ENCODE measurements at regions not wholly inside any gene's neighbourhood (a gene's known extent, or its start where the extent isn't known, plus 50 kb on each side); places are given as distances from the start of the nearest gene placed in this dataset.

DNA sequence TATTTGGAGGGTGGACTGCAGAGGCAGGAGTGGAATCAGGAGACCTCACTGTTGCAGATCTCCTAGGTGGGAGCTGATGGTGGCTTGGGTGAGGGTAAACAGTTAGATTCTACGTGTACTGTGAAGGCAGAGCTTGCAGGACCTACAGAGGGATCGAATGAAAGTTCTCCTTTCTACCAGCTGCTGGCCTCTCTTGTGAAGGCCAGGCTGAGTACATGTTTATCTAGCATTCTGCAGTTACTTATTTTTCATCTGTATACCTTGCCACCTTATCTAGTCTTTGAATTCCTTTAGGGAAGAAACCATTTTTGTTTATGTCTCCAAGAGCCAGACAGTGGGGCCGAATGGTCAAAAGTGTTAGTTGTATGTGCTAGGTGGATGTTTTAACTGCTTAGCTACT, 57.6 kb downstream of the PTTG1 start:
- Histone ChIP-seq H3K27ac (ENCODE audit: poor library complexity, severe bottlenecking) (no peak overlapping the region), H3K9me3 (ENCODE audit: severe bottlenecking) (no peaks in the 10 kb centered on the region), H3K27me3 (ENCODE audit: insufficient read depth, poor library complexity, severe bottlenecking) (no peaks in the 10 kb centered on the region), H3K36me3 (ENCODE audit: low read depth) (no peaks in the 10 kb centered on the region), H3K4me3 (ENCODE audit: severe bottlenecking) (no peak overlapping the region), H3K4me1 (ENCODE audit: insufficient read depth, poor library complexity, severe bottlenecking) (no peaks in the 10 kb centered on the region)
- ATAC-seq (ENCODE audit: low read depth) = no peak
- TF ChIP-seq, protein P1, sequence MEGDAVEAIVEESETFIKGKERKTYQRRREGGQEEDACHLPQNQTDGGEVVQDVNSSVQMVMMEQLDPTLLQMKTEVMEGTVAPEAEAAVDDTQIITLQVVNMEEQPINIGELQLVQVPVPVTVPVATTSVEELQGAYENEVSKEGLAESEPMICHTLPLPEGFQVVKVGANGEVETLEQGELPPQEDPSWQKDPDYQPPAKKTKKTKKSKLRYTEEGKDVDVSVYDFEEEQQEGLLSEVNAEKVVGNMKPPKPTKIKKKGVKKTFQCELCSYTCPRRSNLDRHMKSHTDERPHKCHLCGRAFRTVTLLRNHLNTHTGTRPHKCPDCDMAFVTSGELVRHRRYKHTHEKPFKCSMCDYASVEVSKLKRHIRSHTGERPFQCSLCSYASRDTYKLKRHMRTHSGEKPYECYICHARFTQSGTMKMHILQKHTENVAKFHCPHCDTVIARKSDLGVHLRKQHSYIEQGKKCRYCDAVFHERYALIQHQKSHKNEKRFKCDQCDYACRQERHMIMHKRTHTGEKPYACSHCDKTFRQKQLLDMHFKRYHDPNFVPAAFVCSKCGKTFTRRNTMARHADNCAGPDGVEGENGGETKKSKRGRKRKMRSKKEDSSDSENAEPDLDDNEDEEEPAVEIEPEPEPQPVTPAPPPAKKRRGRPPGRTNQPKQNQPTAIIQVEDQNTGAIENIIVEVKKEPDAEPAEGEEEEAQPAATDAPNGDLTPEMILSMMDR (IDR thresholded peaks at IDR 0.05; ENCODE audit: poor library complexity, severe bottlenecking) = no peak
- DNase-seq (ENCODE audit: low spot score) = no peak

DNA sequence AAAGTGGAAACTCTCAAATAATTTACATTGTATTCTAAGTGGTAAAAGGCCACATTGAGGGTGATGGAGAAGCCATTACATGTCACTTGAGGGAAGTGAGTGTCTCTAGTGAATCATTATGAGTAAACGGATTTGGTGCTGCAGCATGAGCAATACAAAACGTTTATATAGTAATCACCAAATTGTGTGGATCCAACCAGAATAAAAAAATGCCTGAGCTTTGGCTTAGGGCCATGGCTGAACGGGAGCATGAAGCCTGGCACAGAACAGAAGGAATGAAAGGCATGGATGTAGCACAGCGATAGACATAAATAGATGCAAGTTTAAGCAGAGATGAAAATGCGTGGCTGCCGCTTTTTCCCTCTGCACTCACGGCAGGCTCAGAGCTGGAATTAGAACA, 58.3 kb downstream of the PTTG1 start:
- ATAC-seq (ENCODE audit: low read depth) (peak; percentile 63; the same call in 2 of the 3 replicates), DNase-seq (ENCODE audit: low spot score) (no peak)
- Histone ChIP-seq H3K27me3 (ENCODE audit: insufficient read depth, poor library complexity, severe bottlenecking) (no peaks in the 10 kb centered on the region), H3K9me3 (ENCODE audit: severe bottlenecking) (no peaks in the 10 kb centered on the region), H3K4me1 (ENCODE audit: insufficient read depth, poor library complexity, severe bottlenecking) (no peaks in the 10 kb centered on the region), H3K36me3 (ENCODE audit: low read depth) (no peaks in the 10 kb centered on the region), H3K4me3 (ENCODE audit: severe bottlenecking) (no peak overlapping the region), H3K27ac (ENCODE audit: poor library complexity, severe bottlenecking) (no peak overlapping the region)
- TF ChIP-seq, protein P1 (IDR thresholded peaks at IDR 0.05; ENCODE audit: poor library complexity, severe bottlenecking) = no peak

- Histone ChIP-seq H3K36me3 (ENCODE audit: low read depth) (no peaks in the 10 kb centered on the region), H3K9me3 (ENCODE audit: severe bottlenecking) (no peaks in the 10 kb centered on the region), H3K27me3 (ENCODE audit: insufficient read depth, poor library complexity, severe bottlenecking) (no peaks in the 10 kb centered on the region), H3K4me1 (ENCODE audit: insufficient read depth, poor library complexity, severe bottlenecking) (no peaks in the 10 kb centered on the region), H3K27ac (ENCODE audit: poor library complexity, severe bottlenecking) (no peak overlapping the region), H3K4me3 (ENCODE audit: severe bottlenecking) (no peak overlapping the region)
- no peak for ATAC-seq (ENCODE audit: low read depth)
- no peak for DNase-seq (ENCODE audit: low spot score)
- TF ChIP-seq, protein P1 (IDR thresholded peaks at IDR 0.05; ENCODE audit: poor library complexity, severe bottlenecking) = no peak
Observed at GRCh38 chr5:160480652-160481051, 59.0 kb downstream of the PTTG1 start.

GRCh38 chr5:160484678-160485077, 63.0 kb downstream of the PTTG1 start:
- H3K4me1 ChIP-seq (ENCODE audit: insufficient read depth, poor library complexity, severe bottlenecking) = no peaks in the 10 kb centered on the region
- H3K36me3 ChIP-seq (ENCODE audit: low read depth) = no peaks in the 10 kb centered on the region
- H3K27me3 ChIP-seq (ENCODE audit: insufficient read depth, poor library complexity, severe bottlenecking) = no peaks in the 10 kb centered on the region
- DNase-seq (ENCODE audit: low spot score) = no peak
- H3K9me3 ChIP-seq (ENCODE audit: severe bottlenecking) = no peaks in the 10 kb centered on the region
- ATAC-seq (ENCODE audit: low read depth) = no peak
- TF ChIP-seq, protein P1 (IDR thresholded peaks at IDR 0.05; ENCODE audit: poor library complexity, severe bottlenecking) = no peak
- H3K27ac ChIP-seq (ENCODE audit: poor library complexity, severe bottlenecking) = no peak overlapping the region
- no peak overlapping the region for H3K4me3 ChIP-seq (ENCODE audit: severe bottlenecking)

DNA sequence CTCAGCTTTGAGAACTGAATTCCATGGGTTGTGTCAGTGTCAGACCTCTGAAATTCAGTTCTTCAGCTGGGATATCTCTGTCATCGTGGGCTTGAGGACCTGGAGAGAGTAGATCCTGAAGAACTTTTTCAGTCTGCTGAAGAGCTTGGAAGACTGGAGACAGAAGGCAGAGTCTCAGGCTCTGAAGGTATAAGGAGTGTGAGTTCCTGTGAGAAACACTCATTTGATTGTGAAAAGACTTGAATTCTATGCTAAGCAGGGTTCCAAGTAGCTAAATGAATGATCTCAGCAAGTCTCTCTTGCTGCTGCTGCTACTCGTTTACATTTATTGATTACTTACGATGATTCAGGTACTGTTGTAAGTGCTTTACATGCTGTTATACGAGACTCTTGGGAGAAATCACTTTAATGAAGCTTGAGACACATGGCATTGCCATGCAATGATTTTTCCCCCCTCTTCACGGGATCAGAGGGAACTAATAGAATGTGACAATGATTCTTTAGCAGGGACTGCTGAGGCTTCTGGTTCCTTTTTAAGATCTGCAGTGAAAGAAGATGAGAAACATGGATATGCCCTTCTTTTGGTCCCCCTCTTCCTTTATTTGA, 63.8 kb downstream of the PTTG1 start:
- no peak overlapping the region for H3K4me3 ChIP-seq (ENCODE audit: severe bottlenecking)
- H3K9me3 ChIP-seq (ENCODE audit: severe bottlenecking) = no peaks in the 10 kb centered on the region
- TF ChIP-seq, protein P1 (IDR thresholded peaks at IDR 0.05; ENCODE audit: poor library complexity, severe bottlenecking) = no peak
- no peaks in the 10 kb centered on the region for H3K27me3 ChIP-seq (ENCODE audit: insufficient read depth, poor library complexity, severe bottlenecking)
- H3K27ac ChIP-seq (ENCODE audit: poor library complexity, severe bottlenecking) = no peak overlapping the region
- no peaks in the 10 kb centered on the region for H3K4me1 ChIP-seq (ENCODE audit: insufficient read depth, poor library complexity, severe bottlenecking)
- H3K36me3 ChIP-seq (ENCODE audit: low read depth) = no peaks in the 10 kb centered on the region
- DNase-seq (ENCODE audit: low spot score) = no peak
- ATAC-seq (ENCODE audit: low read depth) = no peak

All from RWPE2 (cell line).